ENCODE measurements at regions not wholly inside any gene's neighbourhood (a gene's known extent, or its start where the extent isn't known, plus 50 kb on each side); places are given as distances from the start of the nearest gene placed in this dataset.

GRCh38 chr9:88747768-88748167, 212.8 kb downstream of the NXNL2 start:
- 50% methylated on average over 5 of the region's 5 CpGs for WGBS (ENCODE audit: missing lambda C conversion rate)
- DNase-seq (ENCODE audit: low read depth in 1 of 2, low spot score in 1 of 2), result peak; percentile 29 to 51
- CTCF ChIA-PET, result interaction anchor here (1.0 to 1.1 kb wide), 2 partner anchors 11 to 54 kb away, joined by 3 read pairs; no protein-coding TSS in a partner anchor
- H3K9me3 ChIP-seq, result no peaks in the 10 kb centered on the region
- POLR2A ChIA-PET, result no interaction called here
- ATAC-seq, result peak; percentile 85 to 89
- no peak overlapping the region for H3K4me3 ChIP-seq
- FAIRE-seq, result no peak
- TF ChIP-seq FOSL2 (IDR thresholded peaks at IDR 0.05), result peak; percentile 52
- TF ChIP-seq FOSL2 (CRISPR knock-in tag; IDR thresholded peaks at IDR 0.05), result peak; percentile 80
- TF ChIP-seq HEYL (CRISPR knock-in tag; IDR thresholded peaks at IDR 0.05), result no peak
- peak overlapping the region; percentile 52 to 74 for H3K27ac ChIP-seq
- 0 out of 3 replicates have a peak overlapping the region, but pooled peaks have one; percentile 30 for H3K4me2 ChIP-seq
- peaks cover 31% of the 10 kb centered on the region for H3K4me1 ChIP-seq

- WGBS (ENCODE audit: missing lambda C conversion rate), result 77% methylated on average over 5 of the region's 5 CpGs
- FAIRE-seq (no peak), ATAC-seq (no peak), DNase-seq (ENCODE audit: low read depth in 1 of 2, low spot score in 1 of 2) (no peak)
- no peaks in the 10 kb centered on the region for H3K9me3 ChIP-seq
- peaks cover 29% of the 10 kb centered on the region for H3K4me1 ChIP-seq
- no peak overlapping the region for H3K4me3 ChIP-seq
- ChIA-PET CTCF (interaction anchor here (1.1 kb wide), 2 partner anchors 8 to 12 kb away, joined by 3 read pairs; no protein-coding TSS in a partner anchor), POLR2A (no interaction called here)
- H3K4me2 ChIP-seq, result no peak overlapping the region
- no peak for TF ChIP-seq REST (IDR thresholded peaks at IDR 0.05)
- TF ChIP-seq CEBPB (IDR thresholded peaks at IDR 0.05), result peak in 1 of 2 experiments; percentile 38; a peak in 1 of 4 replicates
- peak overlapping the region; percentile 41 to 74; a peak in 4 of 6 replicates for H3K27ac ChIP-seq
Observed at GRCh38 chr9:88748566-88749261, 213.7 kb downstream of the NXNL2 start.

- no peak overlapping the region for H3K27ac ChIP-seq
- no peak for TF ChIP-seq ESRRA (IDR thresholded peaks at IDR 0.05; ENCODE audit: borderline replicate concordance, low read length)
- no peak for TF ChIP-seq NR3C1 (IDR thresholded peaks at IDR 0.05)
- TF ChIP-seq ATOH8 (CRISPR knock-in tag; IDR thresholded peaks at IDR 0.05; ENCODE audit: low read depth), result no peak
- no peak for TF ChIP-seq HDAC2 (IDR thresholded peaks at IDR 0.05)
- no peak for TF ChIP-seq USF2 (IDR thresholded peaks at IDR 0.05)
- no peak for TF ChIP-seq TP53 (CRISPR knock-in tag; IDR thresholded peaks at IDR 0.05)
- no peak for TF ChIP-seq POLR2AphosphoS2 (conservative IDR thresholded peaks at IDR 0.05; ENCODE audit: low read length)
- TF ChIP-seq NPAS2 (CRISPR knock-in tag; IDR thresholded peaks at IDR 0.05; ENCODE audit: borderline replicate concordance), result no peak
- no peak for TF ChIP-seq RNF2 (IDR thresholded peaks at IDR 0.05; ENCODE audit: borderline replicate concordance, low read depth)
- TF ChIP-seq ELK1 (IDR thresholded peaks at IDR 0.05; ENCODE audit: low read depth, low read length), result no peak
- TF ChIP-seq HMGXB4 (CRISPR knock-in tag; IDR thresholded peaks at IDR 0.05; ENCODE audit: borderline replicate concordance), result no peak
- no peak for TF ChIP-seq EHF (CRISPR knock-in tag; IDR thresholded peaks at IDR 0.05)
- ATAC-seq (no peak), DNase-seq (ENCODE audit: low read depth in 1 of 2, low spot score in 1 of 2) (no peak), FAIRE-seq (no peak)
- CTCF ChIA-PET, result interaction anchor here (1.1 kb wide), 1 partner anchor 9 kb away, joined by 3 read pairs; no protein-coding TSS in a partner anchor
- H3K4me1 ChIP-seq, result peaks cover 29% of the 10 kb centered on the region
- H3K9me3 ChIP-seq, result no peaks in the 10 kb centered on the region
- 56% methylated on average over 2 of the region's 2 CpGs for WGBS (ENCODE audit: missing lambda C conversion rate)
- H3K4me3 ChIP-seq, result no peak overlapping the region
- no peak overlapping the region for H3K4me2 ChIP-seq
- POLR2A ChIA-PET, result no interaction called here
Observed at GRCh38 chr9:88749420-88749819, 214.4 kb downstream of the NXNL2 start.
